Heart left ventricle (tissue), 16 donors: ENCODE measurements at regions not wholly inside any gene's neighbourhood (a gene's known extent, or its start where the extent isn't known, plus 50 kb on each side); places are given as distances from the start of the nearest gene placed in this dataset.

Experiments used
- ATAC-seq, 4 donors: fragments of 200-7000 bp; cut with Tn5 transposase; one replicate each; pipeline ENCODE4 v1.9.1; 2020 to 2022; ENCODE audit warnings: moderate library complexity in 4 of 4, mild to moderate bottlenecking in 3 of 4, moderate number of reproducible peaks in 1 of 4
- DNase-seq, 5 donors: peaks; one replicate each; pipeline ENCODE4 v3.0.0-alpha.2; 2020
- H3K27ac ChIP-seq, 12 donors: fragments of 200-600 bp; sonication (generic) in 4 of 12; one replicate each; pipeline versions ENCODE4 v1.5.0 to v1.8.0; 2016 to 2022; ENCODE audit warnings: mild to moderate bottlenecking in 2 of 12
- H3K27me3 ChIP-seq, 9 donors: fragments of 200-600 bp; sonication (generic) in 2 of 9; one replicate each; pipeline versions ENCODE4 v1.5.1 to v1.8.0; 2016 to 2022; ENCODE audit warnings: mild to moderate bottlenecking in 3 of 9
- H3K36me3 ChIP-seq, 9 donors: fragments of 200-600 bp; sonication (generic) in 2 of 9; one replicate each; pipeline versions ENCODE4 v1.5.0 to v1.8.0; 2018 to 2022; ENCODE audit warnings: mild to moderate bottlenecking in 2 of 9
- H3K4me1 ChIP-seq, 12 donors: fragments of 200-600 bp; sonication (generic) in 4 of 12; one replicate each; pipeline versions ENCODE4 v1.5.0 to v1.8.0; 2016 to 2022; ENCODE audit warnings: mild to moderate bottlenecking in 3 of 12
- H3K4me3 ChIP-seq, 12 donors: fragments of 200-600 bp; sonication (generic) in 4 of 12; one replicate each; pipeline versions ENCODE4 v1.5.0 to v1.8.0; 2017 to 2022; ENCODE audit warnings: mild to moderate bottlenecking in 9 of 12, moderate library complexity in 4 of 12
- H3K9me3 ChIP-seq, 12 donors: fragments of 200-600 bp; sonication (generic) in 4 of 12; one replicate each; pipeline versions ENCODE4 v1.5.0 to v1.8.0; 2016 to 2022; ENCODE audit warnings: mild to moderate bottlenecking in 1 of 12
- POLR2A ChIP-seq, 2 donors: fragments of 450-650 bp; IDR thresholded peaks; one replicate each; pipeline ENCODE4 v1.6.1; 2017; ENCODE audit warnings: antibody characterized with exemption in 2 of 2, mild to moderate bottlenecking in 2 of 2, moderate library complexity in 2 of 2
- WGBS, 4 donors: extraction: QIAGEN DNeasy Blood & Tissue Kit in 2 of 4; methylation state at CpG; one replicate each; pipeline versions ENCODE4 v1.1.5 to v1.1.7; 2013 to 2018; 5-methylcytosine and 5-hydroxymethylcytosine counted together
- intact Hi-C, 10 donors: fragments of 100-400 bp; cut with DNase I; formaldehyde crosslinking; loops; one replicate each; pipeline versions ENCODE4 v1.11.1 to v1.14.2; 2022
- TF ChIP-seq, protein P1 (sequence below), 12 donors: fragments of 200-600 bp; sonication (generic) in 4 of 12; IDR thresholded peaks; one replicate each; pipeline versions ENCODE4 v1.5.0 to v1.8.0; 2018 to 2022; ENCODE audit warnings: antibody characterized with exemption in 12 of 12, mild to moderate bottlenecking in 5 of 12
- donor health status: ischemic (EF 13 %, LVEDD 7.1; RV severe dilation, severe dysfunction).
- donor health status: healthy with polysubstance abuse.
- donor health status: DM: no; HTN: yes; CAD: no.
- donor health status: DM: no; HTN: no; CAD: no.
- donor health status: ischemic (EF 25% LVEDD 6.9; RV normal size, moderate dysfunction).
- donor health status: ischemic (EF 25% LVEDD 5.7; RV mildly dilated, moderate dysfunction).
- donor health status: healthy.
- donor health status: DM: yes; HTN: yes; CAD: no.
- donor health status: ischemic (EF 35%, LVEDD 5.7; RV mildly dilated, moderate dysfunction).
- donor health status: nonischemic (EF 11% LVEDD 7.7; RV severe dilation, severe dysfunction).
- donor health status: DM: yes; HTN: yes; CAD: no.
- donor health status: PGD.
- donor health status: ischemic (EF 29% LVEDD 5.4; RV normal size, mild dysfunction).
- donor health status: nonischemic (EF 23%, LVEDD 6.1; RV moderate dilation, normal function).

DNA sequence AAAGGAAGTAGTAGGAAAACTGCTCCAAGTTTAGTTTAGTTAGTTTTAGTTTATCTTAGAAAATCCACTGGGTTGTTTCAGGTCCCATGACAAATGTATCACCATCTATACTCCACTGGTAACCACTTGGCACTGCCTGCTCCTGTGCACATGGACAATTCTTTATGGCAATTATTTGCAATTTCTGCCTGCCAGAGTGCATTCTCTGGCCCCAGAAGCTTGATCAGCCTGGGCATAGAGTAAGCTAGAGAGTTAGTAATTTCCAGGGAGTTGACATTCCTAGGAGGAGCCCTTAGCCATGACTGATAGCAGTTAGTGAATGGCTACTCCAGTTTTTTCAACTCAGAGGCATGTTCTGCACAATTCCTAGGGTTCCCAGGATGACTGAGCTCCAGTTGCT lies 203.2 kb upstream of the FGF13 start:
- DNase-seq (no peak), ATAC-seq (no peak)
- TF ChIP-seq, protein P1, sequence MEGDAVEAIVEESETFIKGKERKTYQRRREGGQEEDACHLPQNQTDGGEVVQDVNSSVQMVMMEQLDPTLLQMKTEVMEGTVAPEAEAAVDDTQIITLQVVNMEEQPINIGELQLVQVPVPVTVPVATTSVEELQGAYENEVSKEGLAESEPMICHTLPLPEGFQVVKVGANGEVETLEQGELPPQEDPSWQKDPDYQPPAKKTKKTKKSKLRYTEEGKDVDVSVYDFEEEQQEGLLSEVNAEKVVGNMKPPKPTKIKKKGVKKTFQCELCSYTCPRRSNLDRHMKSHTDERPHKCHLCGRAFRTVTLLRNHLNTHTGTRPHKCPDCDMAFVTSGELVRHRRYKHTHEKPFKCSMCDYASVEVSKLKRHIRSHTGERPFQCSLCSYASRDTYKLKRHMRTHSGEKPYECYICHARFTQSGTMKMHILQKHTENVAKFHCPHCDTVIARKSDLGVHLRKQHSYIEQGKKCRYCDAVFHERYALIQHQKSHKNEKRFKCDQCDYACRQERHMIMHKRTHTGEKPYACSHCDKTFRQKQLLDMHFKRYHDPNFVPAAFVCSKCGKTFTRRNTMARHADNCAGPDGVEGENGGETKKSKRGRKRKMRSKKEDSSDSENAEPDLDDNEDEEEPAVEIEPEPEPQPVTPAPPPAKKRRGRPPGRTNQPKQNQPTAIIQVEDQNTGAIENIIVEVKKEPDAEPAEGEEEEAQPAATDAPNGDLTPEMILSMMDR (IDR thresholded peaks at IDR 0.05), result no peak
- TF ChIP-seq POLR2A (IDR thresholded peaks at IDR 0.05), result no peak
- Histone ChIP-seq H3K27me3 (peaks cover 0 to 9% (median 0%) of the 10 kb centered on the region in 9 donors), H3K36me3 (no peaks in the 10 kb centered on the region), H3K4me1 (no peaks in the 10 kb centered on the region), H3K27ac (no peak overlapping the region), H3K9me3 (no peaks in the 10 kb centered on the region), H3K4me3 (no peak overlapping the region)
- intact Hi-C loops, result loop anchor here in 1 of 10 donors (10.0 kb wide), 1 partner anchor 60 kb away; no protein-coding TSS in a partner anchor

DNA sequence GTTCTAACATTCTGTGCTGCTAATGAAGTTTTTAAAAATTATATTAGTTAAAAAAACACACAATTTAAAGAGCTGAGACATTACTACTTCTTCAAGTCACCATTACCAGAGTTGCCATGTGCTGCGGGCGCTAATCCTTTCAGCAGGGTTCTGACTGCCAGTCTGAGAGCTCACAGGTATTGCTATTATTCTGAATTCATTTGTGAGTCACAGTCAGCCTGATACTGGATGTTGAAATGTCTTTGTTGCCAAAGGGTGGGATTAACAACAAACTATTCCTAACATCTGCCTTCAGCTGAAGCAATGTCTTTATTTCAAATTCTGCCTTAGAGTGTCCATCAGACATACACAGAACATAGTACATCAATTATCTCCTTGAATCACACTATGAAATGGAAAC lies 197.1 kb upstream of the FGF13 start:
- no peak for ATAC-seq
- WGBS, 4 donors, result 82 to 100% (median 97%) methylated on average over 2 of the region's 2 CpGs

DNA sequence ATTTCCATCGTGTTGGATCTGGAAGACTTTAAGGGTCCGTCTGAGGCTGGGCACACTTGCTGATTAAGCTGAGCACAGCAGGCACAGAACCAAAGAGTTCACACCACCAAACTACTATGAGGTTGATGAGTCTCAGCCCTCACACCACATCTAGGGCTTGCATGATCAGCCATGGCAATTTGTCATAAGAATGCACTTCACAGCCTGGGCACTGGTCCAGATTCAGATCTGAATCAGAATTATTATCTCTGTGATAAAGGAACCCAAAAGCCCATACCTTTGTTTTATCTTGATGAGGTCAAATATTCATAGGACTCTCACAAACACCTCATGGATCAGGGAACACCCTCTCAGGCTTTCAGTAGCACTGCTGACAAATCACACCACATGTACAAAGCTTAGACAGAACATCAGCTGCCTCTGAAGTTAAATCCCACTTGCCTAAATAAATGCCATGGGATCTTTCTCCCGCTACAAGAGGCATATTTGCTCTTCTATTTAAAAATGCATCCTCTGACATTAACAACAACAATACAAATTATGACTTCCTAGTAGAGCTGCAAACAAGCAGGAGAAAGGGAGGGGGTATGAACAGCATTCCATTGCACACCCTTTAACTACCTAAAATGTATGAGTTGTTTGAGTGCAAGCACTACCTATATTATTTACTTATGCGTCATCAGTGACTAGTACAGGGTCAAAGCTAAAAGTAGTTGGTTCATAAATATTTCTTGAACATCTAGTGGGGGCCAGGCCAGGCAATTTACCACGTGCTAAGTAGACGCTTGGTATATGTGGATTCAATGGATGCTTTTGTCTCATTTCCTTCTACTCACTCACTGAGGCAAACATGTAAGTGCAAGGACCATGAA lies 186.3 kb upstream of the FGF13 start:
- no peaks in the 10 kb centered on the region for H3K36me3 ChIP-seq
- no peaks in the 10 kb centered on the region for H3K4me1 ChIP-seq
- no peaks in the 10 kb centered on the region for H3K9me3 ChIP-seq
- WGBS, 4 donors, result 56 to 77% (median 72%) methylated on average over 6 of the region's 6 CpGs
- DNase-seq, result no peak
- TF ChIP-seq, protein P1 (IDR thresholded peaks at IDR 0.05), result no peak
- TF ChIP-seq POLR2A (IDR thresholded peaks at IDR 0.05), result no peak
- no peak overlapping the region for H3K27ac ChIP-seq
- intact Hi-C loops, result no loop called here
- peaks cover 0 to 8% (median 0%) of the 10 kb centered on the region in 9 donors for H3K27me3 ChIP-seq
- no peak for ATAC-seq
- no peak overlapping the region for H3K4me3 ChIP-seq

More for the DNA sequence above, 197.1 kb upstream of the FGF13 start:
- no peak for DNase-seq
- Histone ChIP-seq H3K4me3 (no peak overlapping the region), H3K27me3 (no peaks in the 10 kb centered on the region), H3K27ac (no peak overlapping the region), H3K9me3 (no peaks in the 10 kb centered on the region), H3K36me3 (no peaks in the 10 kb centered on the region), H3K4me1 (no peaks in the 10 kb centered on the region)
- no peak for TF ChIP-seq POLR2A (IDR thresholded peaks at IDR 0.05)
- TF ChIP-seq, protein P1 (IDR thresholded peaks at IDR 0.05), result no peak
- intact Hi-C loops, result no loop called here

DNA sequence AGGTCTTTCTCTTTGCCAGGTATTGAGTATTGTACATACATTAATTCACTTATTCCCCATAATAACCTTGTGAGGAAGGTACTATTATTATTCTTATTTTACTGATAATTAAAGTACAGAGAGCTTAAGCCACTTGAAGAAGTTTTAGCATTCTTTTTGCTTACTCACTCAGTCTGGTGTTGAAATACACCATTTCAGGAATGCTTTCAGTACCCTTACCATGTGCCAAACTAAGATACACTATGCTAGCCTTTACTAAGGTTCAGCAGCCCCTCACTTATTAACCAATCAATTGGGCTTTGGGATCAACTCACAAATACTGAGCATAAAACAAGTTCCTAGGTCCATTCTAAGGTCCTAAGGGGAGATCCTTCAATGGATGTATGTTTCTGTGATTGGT lies 179.0 kb upstream of the FGF13 start:
- Histone ChIP-seq H3K4me1 (no peaks in the 10 kb centered on the region), H3K9me3 (no peaks in the 10 kb centered on the region), H3K4me3 (no peak overlapping the region), H3K27me3 (peaks cover 0 to 2% (median 0%) of the 10 kb centered on the region in 9 donors), H3K27ac (no peak overlapping the region), H3K36me3 (no peaks in the 10 kb centered on the region)
- intact Hi-C loops, result no loop called here
- DNase-seq, result no peak
- TF ChIP-seq, protein P1 (IDR thresholded peaks at IDR 0.05), result no peak
- TF ChIP-seq POLR2A (IDR thresholded peaks at IDR 0.05), result no peak
- ATAC-seq, result no peak
